ENCODE measurements at regions not wholly inside any gene's neighbourhood (a gene's known extent, or its start where the extent isn't known, plus 50 kb on each side); places are given as distances from the start of the nearest gene placed in this dataset.
A peak's percentile ranks its signal among the peaks of the same experiment; 100 is the strongest.

- intact Hi-C loops (cut with DNase I; ENCODE audit: low total_unique reads), result no loop called here
- no peak for TF ChIP-seq POLR2AphosphoS5 (IDR thresholded peaks at IDR 0.05)
- TF ChIP-seq, protein P1, sequence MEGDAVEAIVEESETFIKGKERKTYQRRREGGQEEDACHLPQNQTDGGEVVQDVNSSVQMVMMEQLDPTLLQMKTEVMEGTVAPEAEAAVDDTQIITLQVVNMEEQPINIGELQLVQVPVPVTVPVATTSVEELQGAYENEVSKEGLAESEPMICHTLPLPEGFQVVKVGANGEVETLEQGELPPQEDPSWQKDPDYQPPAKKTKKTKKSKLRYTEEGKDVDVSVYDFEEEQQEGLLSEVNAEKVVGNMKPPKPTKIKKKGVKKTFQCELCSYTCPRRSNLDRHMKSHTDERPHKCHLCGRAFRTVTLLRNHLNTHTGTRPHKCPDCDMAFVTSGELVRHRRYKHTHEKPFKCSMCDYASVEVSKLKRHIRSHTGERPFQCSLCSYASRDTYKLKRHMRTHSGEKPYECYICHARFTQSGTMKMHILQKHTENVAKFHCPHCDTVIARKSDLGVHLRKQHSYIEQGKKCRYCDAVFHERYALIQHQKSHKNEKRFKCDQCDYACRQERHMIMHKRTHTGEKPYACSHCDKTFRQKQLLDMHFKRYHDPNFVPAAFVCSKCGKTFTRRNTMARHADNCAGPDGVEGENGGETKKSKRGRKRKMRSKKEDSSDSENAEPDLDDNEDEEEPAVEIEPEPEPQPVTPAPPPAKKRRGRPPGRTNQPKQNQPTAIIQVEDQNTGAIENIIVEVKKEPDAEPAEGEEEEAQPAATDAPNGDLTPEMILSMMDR (IDR thresholded peaks at IDR 0.05), result no peak
- TF ChIP-seq POLR2A (IDR thresholded peaks at IDR 0.05), result no peak
- Histone ChIP-seq H3K4me1 (no peaks in the 10 kb centered on the region), H3K27me3 (no peaks in the 10 kb centered on the region), H3K4me3 (no peak overlapping the region), H3K27ac (no peak overlapping the region), H3K36me3 (no peaks in the 10 kb centered on the region), H3K9me3 (no peaks in the 10 kb centered on the region)
- DNase-seq (ENCODE audit: low spot score in 2 of 2), result no peak
Observed at GRCh38 chr1:239882967-239883366, 208.7 kb upstream of the FMN2 start.

- TF ChIP-seq POLR2AphosphoS5 (IDR thresholded peaks at IDR 0.05), result no peak
- TF ChIP-seq, protein P1 (IDR thresholded peaks at IDR 0.05), result no peak
- TF ChIP-seq POLR2A (IDR thresholded peaks at IDR 0.05), result no peak
- H3K4me3 ChIP-seq, result no peak overlapping the region
- H3K9me3 ChIP-seq, result no peaks in the 10 kb centered on the region
- no peaks in the 10 kb centered on the region for H3K4me1 ChIP-seq
- H3K36me3 ChIP-seq, result no peaks in the 10 kb centered on the region
- H3K27ac ChIP-seq, result no peak overlapping the region
- DNase-seq (ENCODE audit: low spot score in 2 of 2), result no peak
- no peaks in the 10 kb centered on the region for H3K27me3 ChIP-seq
- intact Hi-C loops (cut with DNase I; ENCODE audit: low total_unique reads), result no loop called here
Observed at GRCh38 chr1:239884796-239885195, 206.9 kb upstream of the FMN2 start.

- DNase-seq (ENCODE audit: low spot score in 2 of 2), result no peak
- intact Hi-C loops (cut with DNase I; ENCODE audit: low total_unique reads), result no loop called here
- Histone ChIP-seq H3K27ac (no peak overlapping the region), H3K36me3 (no peaks in the 10 kb centered on the region), H3K27me3 (no peaks in the 10 kb centered on the region), H3K4me1 (no peaks in the 10 kb centered on the region), H3K4me3 (no peak overlapping the region), H3K9me3 (no peaks in the 10 kb centered on the region)
- TF ChIP-seq POLR2A (IDR thresholded peaks at IDR 0.05) (no peak), POLR2AphosphoS5 (IDR thresholded peaks at IDR 0.05) (no peak)
- TF ChIP-seq, protein P1 (IDR thresholded peaks at IDR 0.05), result no peak
Observed at GRCh38 chr1:239886266-239886665, 205.4 kb upstream of the FMN2 start.

- no peaks in the 10 kb centered on the region for H3K27me3 ChIP-seq
- H3K4me3 ChIP-seq, result no peak overlapping the region
- H3K9me3 ChIP-seq, result no peaks in the 10 kb centered on the region
- no peaks in the 10 kb centered on the region for H3K4me1 ChIP-seq
- H3K27ac ChIP-seq, result no peak overlapping the region
- DNase-seq (ENCODE audit: low spot score in 2 of 2), result no peak
- H3K36me3 ChIP-seq, result no peaks in the 10 kb centered on the region
- TF ChIP-seq POLR2AphosphoS5 (IDR thresholded peaks at IDR 0.05) (no peak), POLR2A (IDR thresholded peaks at IDR 0.05) (no peak)
- TF ChIP-seq, protein P1 (IDR thresholded peaks at IDR 0.05), result no peak
- intact Hi-C loops (cut with DNase I; ENCODE audit: low total_unique reads), result no loop called here
Observed at GRCh38 chr1:239888639-239889038, 203.0 kb upstream of the FMN2 start.

DNA sequence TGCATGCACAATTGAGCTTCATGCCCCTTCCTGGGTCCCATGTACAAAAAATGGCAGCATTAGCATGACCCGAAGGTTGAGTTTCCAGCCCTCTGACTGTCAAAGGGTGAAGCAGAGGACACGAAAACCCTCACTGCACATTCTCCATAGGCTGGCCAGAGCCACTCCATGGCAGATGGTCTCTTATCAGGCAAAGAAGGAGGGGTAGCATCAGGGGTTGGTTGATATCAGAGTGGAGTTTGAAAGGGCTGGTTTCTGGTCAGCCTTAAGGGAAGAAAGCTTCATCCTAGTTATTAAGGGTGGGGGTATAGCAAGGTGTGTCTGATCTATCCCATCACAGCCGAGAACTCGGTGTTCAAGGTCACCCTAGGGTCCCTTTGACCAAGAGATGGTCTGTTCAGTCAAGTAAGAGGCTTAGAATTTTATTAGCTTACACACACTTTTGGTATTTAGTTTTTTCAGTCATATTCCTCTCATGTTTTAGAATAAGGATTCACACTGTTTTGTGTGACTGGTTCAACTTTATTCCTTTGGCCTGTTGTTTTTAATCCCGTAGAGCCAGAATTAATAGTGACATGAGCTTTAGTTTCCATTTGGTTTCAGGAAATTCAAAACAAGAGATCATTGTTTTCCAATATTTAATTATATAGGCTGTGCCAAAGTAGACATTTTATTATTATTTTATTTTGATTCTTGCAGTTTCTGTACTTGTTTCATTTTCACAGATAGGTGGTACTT, 199.9 kb upstream of the FMN2 start:
- intact Hi-C loops (cut with DNase I; ENCODE audit: low total_unique reads), result no loop called here
- Histone ChIP-seq H3K4me1 (no peaks in the 10 kb centered on the region), H3K27ac (peak overlapping the region in 1 of 2 donors; percentile 48), H3K27me3 (no peaks in the 10 kb centered on the region), H3K36me3 (no peaks in the 10 kb centered on the region), H3K9me3 (no peaks in the 10 kb centered on the region), H3K4me3 (no peak overlapping the region)
- DNase-seq (ENCODE audit: low spot score in 2 of 2), result no peak
- TF ChIP-seq, protein P1 (IDR thresholded peaks at IDR 0.05), result no peak

All from breast epithelium (tissue), 4 donors.